ENCODE measurements at regions not wholly inside any gene's neighbourhood (a gene's known extent, or its start where the extent isn't known, plus 50 kb on each side); places are given as distances from the start of the nearest gene placed in this dataset.

DNA sequence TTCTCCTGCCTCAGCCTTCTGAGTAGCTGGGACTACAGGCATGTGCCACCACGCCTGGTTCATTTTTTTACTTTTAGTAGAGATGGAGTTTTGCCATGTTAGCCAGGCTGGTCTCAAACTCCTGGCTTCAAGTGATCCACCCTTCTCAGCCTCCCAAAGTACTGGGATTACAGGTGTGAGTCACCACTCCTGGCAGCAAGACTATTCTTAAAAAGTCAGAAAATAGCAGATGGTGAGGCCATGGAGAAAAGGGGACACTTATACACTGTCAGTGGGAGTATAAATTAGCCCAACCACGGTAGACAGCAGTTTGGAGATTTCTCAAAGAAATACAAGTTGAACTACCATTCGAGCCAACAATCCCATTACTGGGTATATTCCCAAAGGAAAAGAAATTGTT, 603.3 kb upstream of the TBL1XR1 start:
- ATAC-seq (ENCODE audit: low read depth) (no peak), DNase-seq (no peak)
- Mint-ChIP-seq H3K4me3 (no peak overlapping the region), H3K4me1 (no peaks in the 10 kb centered on the region), H3K27ac (no peak overlapping the region), H3K27me3 (peaks cover 3% of the 10 kb centered on the region), H3K9me3 (ENCODE audit: insufficient read depth) (no peaks in the 10 kb centered on the region)
- intact Hi-C loops (cut with micrococcal nuclease), result no loop called here
- TF ChIP-seq, protein P1, sequence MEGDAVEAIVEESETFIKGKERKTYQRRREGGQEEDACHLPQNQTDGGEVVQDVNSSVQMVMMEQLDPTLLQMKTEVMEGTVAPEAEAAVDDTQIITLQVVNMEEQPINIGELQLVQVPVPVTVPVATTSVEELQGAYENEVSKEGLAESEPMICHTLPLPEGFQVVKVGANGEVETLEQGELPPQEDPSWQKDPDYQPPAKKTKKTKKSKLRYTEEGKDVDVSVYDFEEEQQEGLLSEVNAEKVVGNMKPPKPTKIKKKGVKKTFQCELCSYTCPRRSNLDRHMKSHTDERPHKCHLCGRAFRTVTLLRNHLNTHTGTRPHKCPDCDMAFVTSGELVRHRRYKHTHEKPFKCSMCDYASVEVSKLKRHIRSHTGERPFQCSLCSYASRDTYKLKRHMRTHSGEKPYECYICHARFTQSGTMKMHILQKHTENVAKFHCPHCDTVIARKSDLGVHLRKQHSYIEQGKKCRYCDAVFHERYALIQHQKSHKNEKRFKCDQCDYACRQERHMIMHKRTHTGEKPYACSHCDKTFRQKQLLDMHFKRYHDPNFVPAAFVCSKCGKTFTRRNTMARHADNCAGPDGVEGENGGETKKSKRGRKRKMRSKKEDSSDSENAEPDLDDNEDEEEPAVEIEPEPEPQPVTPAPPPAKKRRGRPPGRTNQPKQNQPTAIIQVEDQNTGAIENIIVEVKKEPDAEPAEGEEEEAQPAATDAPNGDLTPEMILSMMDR (IDR thresholded peaks at IDR 0.05), result no peak
- TF ChIP-seq EZH2 (IDR thresholded peaks at IDR 0.05; ENCODE audit: borderline replicate concordance, insufficient read depth, low read depth, low read length, poor library complexity, severe bottlenecking), result no peak
- Histone ChIP-seq H4K20me1 (ENCODE audit: control insufficient read depth, insufficient read depth, low read length, poor library complexity, severe bottlenecking) (no peaks in the 10 kb centered on the region), H2AFZ (ENCODE audit: insufficient read depth, low read depth, low read length, poor library complexity, severe bottlenecking) (no peak overlapping the region), H3K36me3 (replicated peaks in 1 of 2; ENCODE audit: control extremely low read depth in 1 of 2, control insufficient read depth in 1 of 2, extremely low read depth in 1 of 2, insufficient read depth in 2 of 2, low read length in 1 of 2) (no peaks in the 10 kb centered on the region), H3K4me1 (ENCODE audit: control insufficient read depth in 2 of 2, insufficient read depth in 2 of 2, low read length in 2 of 2) (no peaks in the 10 kb centered on the region), H3K4me3 (ENCODE audit: control extremely low read depth in 1 of 5, extremely low read depth in 1 of 5, insufficient read depth in 1 of 5, low read depth in 2 of 5, low read length in 4 of 5) (no peak overlapping the region), H3K79me2 (ENCODE audit: control insufficient read depth, insufficient read depth, low read length) (no peaks in the 10 kb centered on the region), H3K9ac (ENCODE audit: low read length) (no peak overlapping the region), H3K27me3 (replicated peaks in 1 of 4; ENCODE audit: control extremely low read depth in 1 of 4, control insufficient read depth in 3 of 4, insufficient read depth in 4 of 4, low read length in 3 of 4) (no peaks in the 10 kb centered on the region), H3K9me3 (ENCODE audit: control extremely low read depth in 1 of 3, control insufficient read depth in 2 of 3, insufficient read depth in 1 of 3, low read length in 2 of 3) (no peaks in the 10 kb centered on the region), H3K27ac (ENCODE audit: low read length in 2 of 2) (no peak overlapping the region), H3K4me2 (replicated peaks; ENCODE audit: low read depth, low read length, poor library complexity, severe bottlenecking) (no peak overlapping the region)
- ChIA-PET CTCF (no interaction called here), POLR2A (no interaction called here)
- WGBS (ENCODE audit: insufficient coverage), result 83% methylated on average over 1 of the region's 3 CpGs

DNA sequence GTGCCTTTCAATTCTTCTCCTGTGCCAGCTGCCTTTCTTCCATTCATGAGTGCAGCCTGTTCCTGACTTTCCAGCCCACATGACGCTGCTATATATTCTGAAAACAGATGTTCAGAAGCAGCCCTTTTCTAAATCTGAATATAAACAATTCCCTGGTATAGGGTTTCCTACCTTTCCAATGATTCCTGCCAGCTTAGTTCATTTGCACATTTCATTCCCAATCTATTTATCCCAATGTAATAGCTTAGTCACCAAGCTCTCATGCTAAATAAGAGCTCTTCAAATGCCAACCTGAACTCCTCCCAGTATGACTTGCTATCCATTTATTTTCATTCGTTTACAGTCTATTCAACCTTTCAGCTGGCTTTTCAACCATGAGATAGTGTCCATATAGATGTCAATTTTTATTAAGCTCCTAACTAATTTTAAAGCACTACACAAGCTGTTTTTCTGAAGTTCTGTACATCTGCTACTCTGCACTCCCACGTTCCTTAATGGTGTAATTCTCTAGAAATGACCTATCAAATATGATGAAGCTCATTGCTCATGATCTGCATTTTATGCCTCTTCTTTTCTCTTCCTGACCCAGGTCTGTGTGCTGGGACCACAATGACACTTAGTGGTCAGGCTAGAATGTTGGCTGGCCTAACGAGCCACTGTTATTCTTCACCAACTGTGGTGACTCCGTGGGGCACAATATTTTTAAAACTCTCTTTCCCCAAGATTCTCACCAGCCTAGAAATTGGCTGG, 605.0 kb upstream of the TBL1XR1 start:
- no peak overlapping the region for H3K4me3 Mint-ChIP-seq
- Histone ChIP-seq H3K4me1 (ENCODE audit: control insufficient read depth in 2 of 2, insufficient read depth in 2 of 2, low read length in 2 of 2) (no peaks in the 10 kb centered on the region), H3K27me3 (replicated peaks in 1 of 4; ENCODE audit: control extremely low read depth in 1 of 4, control insufficient read depth in 3 of 4, insufficient read depth in 4 of 4, low read length in 3 of 4) (no peaks in the 10 kb centered on the region), H3K9ac (ENCODE audit: low read length) (no peak overlapping the region), H3K27ac (ENCODE audit: low read length in 2 of 2) (no peak overlapping the region), H3K79me2 (ENCODE audit: control insufficient read depth, insufficient read depth, low read length) (no peaks in the 10 kb centered on the region), H3K36me3 (replicated peaks in 1 of 2; ENCODE audit: control extremely low read depth in 1 of 2, control insufficient read depth in 1 of 2, extremely low read depth in 1 of 2, insufficient read depth in 2 of 2, low read length in 1 of 2) (no peaks in the 10 kb centered on the region), H3K9me3 (ENCODE audit: control extremely low read depth in 1 of 3, control insufficient read depth in 2 of 3, insufficient read depth in 1 of 3, low read length in 2 of 3) (no peaks in the 10 kb centered on the region), H3K4me2 (replicated peaks; ENCODE audit: low read depth, low read length, poor library complexity, severe bottlenecking) (no peak overlapping the region), H3K4me3 (ENCODE audit: control extremely low read depth in 1 of 5, extremely low read depth in 1 of 5, insufficient read depth in 1 of 5, low read depth in 2 of 5, low read length in 4 of 5) (no peak overlapping the region), H2AFZ (ENCODE audit: insufficient read depth, low read depth, low read length, poor library complexity, severe bottlenecking) (no peak overlapping the region), H4K20me1 (ENCODE audit: control insufficient read depth, insufficient read depth, low read length, poor library complexity, severe bottlenecking) (no peaks in the 10 kb centered on the region)
- ChIA-PET CTCF (interaction anchor here (1.0 kb wide), 2 partner anchors 751 to 762 kb away, joined by 3 read pairs; no protein-coding TSS in a partner anchor), POLR2A (no interaction called here)
- WGBS (ENCODE audit: insufficient coverage), result 96% methylated on average over 3 of the region's 5 CpGs
- H3K4me1 Mint-ChIP-seq, result no peaks in the 10 kb centered on the region
- no peak for DNase-seq
- ATAC-seq (ENCODE audit: low read depth), result no peak
- no peak overlapping the region for H3K27ac Mint-ChIP-seq
- H3K27me3 Mint-ChIP-seq, result peaks cover 3% of the 10 kb centered on the region
- intact Hi-C loops (cut with micrococcal nuclease), result no loop called here
- TF ChIP-seq EZH2 (IDR thresholded peaks at IDR 0.05; ENCODE audit: borderline replicate concordance, insufficient read depth, low read depth, low read length, poor library complexity, severe bottlenecking), result no peak
- TF ChIP-seq, protein P1 (IDR thresholded peaks at IDR 0.05), result no peak
- H3K9me3 Mint-ChIP-seq (ENCODE audit: insufficient read depth), result no peaks in the 10 kb centered on the region
